IPS-18c (cell line): ENCODE measurements at regions not wholly inside any gene's neighbourhood (a gene's known extent, or its start where the extent isn't known, plus 50 kb on each side); places are given as distances from the start of the nearest gene placed in this dataset.

Experiments used
- H3K4me3 ChIP-seq: 2 replicates; pipeline ENCODE4 v1.7.0; 2013; ENCODE audit warnings: low read depth, mild to moderate bottlenecking, low read length, moderate library complexity; ENCODE audit not compliant: insufficient read depth
- H3K9me3 ChIP-seq: one replicate; pipeline ENCODE4 v1.6.1; 2013; ENCODE audit warnings: mild to moderate bottlenecking, low read length, moderate library complexity; ENCODE audit not compliant: control insufficient read depth, insufficient read depth

GRCh38 chr18:3392467-3392855 lies 57.5 kb upstream of the TGIF1 start:
- Histone ChIP-seq H3K9me3 (peaks cover 7% of the 10 kb centered on the region), H3K4me3 (no peak overlapping the region)

- Histone ChIP-seq H3K9me3 (peaks cover 7% of the 10 kb centered on the region), H3K4me3 (no peak overlapping the region)
Measured at GRCh38 chr18:3394648-3395047, 55.3 kb upstream of the TGIF1 start.

GRCh38 chr18:3395466-3395865 lies 54.5 kb upstream of the TGIF1 start:
- Histone ChIP-seq H3K4me3 (no peak overlapping the region), H3K9me3 (peaks cover 2% of the 10 kb centered on the region)

- H3K4me3 ChIP-seq, result no peak overlapping the region
Measured at GRCh38 chr18:3397031-3397750, 52.8 kb upstream of the TGIF1 start.

GRCh38 chr18:3397786-3398185 lies 52.2 kb upstream of the TGIF1 start:
- Histone ChIP-seq H3K4me3 (no peak overlapping the region), H3K9me3 (no peaks in the 10 kb centered on the region)

More at GRCh38 chr18:3397031-3397750, 52.8 kb upstream of the TGIF1 start:
- H3K9me3 ChIP-seq, result no peaks in the 10 kb centered on the region
